ENCODE measurements at regions not wholly inside any gene's neighbourhood (a gene's known extent, or its start where the extent isn't known, plus 50 kb on each side); places are given as distances from the start of the nearest gene placed in this dataset.

DNA sequence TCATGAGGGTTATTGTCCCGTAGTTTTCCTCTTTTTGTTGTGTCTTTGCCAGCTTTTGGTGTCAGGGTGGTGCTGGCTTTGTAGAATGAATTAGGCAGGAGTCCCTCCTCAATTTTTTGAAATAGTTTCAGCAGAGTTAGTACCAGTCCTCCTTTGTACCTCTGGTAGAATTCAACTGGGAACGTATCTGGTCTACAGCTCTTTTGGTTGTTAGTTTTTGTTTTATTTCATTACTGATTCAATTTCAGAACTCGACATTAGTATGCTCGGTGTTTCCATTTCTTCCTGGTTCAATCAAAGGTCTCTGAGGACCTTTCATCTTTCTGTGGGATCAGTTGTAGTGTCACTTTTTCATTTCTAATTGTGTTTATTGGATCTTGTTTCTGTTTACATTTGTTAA, 1237.0 kb upstream of the PCDH9 start:
- no peaks in the 10 kb centered on the region for H3K36me3 Mint-ChIP-seq (ENCODE audit: insufficient read depth)
- no peaks in the 10 kb centered on the region for H3K4me1 Mint-ChIP-seq (ENCODE audit: low read depth)
- TF ChIP-seq, protein P1, sequence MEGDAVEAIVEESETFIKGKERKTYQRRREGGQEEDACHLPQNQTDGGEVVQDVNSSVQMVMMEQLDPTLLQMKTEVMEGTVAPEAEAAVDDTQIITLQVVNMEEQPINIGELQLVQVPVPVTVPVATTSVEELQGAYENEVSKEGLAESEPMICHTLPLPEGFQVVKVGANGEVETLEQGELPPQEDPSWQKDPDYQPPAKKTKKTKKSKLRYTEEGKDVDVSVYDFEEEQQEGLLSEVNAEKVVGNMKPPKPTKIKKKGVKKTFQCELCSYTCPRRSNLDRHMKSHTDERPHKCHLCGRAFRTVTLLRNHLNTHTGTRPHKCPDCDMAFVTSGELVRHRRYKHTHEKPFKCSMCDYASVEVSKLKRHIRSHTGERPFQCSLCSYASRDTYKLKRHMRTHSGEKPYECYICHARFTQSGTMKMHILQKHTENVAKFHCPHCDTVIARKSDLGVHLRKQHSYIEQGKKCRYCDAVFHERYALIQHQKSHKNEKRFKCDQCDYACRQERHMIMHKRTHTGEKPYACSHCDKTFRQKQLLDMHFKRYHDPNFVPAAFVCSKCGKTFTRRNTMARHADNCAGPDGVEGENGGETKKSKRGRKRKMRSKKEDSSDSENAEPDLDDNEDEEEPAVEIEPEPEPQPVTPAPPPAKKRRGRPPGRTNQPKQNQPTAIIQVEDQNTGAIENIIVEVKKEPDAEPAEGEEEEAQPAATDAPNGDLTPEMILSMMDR (IDR thresholded peaks at IDR 0.05; ENCODE audit: unreplicated experiment) = no peak
- H3K27ac Mint-ChIP-seq = no peak overlapping the region
- H3K9me3 Mint-ChIP-seq (ENCODE audit: low read depth) = no peaks in the 10 kb centered on the region
- no peak for DNase-seq (ENCODE audit: low spot score, unreplicated experiment)
- H3K4me3 Mint-ChIP-seq (ENCODE audit: low read depth) = no peak overlapping the region
- H3K27me3 Mint-ChIP-seq = no peaks in the 10 kb centered on the region

DNA sequence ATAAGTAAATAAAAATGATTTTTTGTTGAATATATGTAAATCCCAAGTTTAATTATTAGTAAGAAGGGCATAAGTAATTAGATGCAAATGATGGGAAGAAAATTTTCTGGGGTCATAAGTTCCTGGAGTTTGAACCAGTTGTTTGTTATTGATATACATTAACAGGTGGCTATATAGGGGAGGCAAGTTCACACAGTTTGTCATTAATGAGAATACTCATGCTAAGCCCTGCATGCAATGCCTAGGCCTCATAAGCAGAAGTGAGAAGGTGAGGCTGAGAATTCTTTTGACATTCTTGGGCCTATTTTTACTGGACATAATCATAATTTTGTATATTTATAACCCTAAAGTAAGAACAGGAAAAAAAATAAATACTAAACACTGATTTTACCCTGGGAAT, 1210.7 kb upstream of the PCDH9 start:
- H3K27me3 Mint-ChIP-seq = no peaks in the 10 kb centered on the region
- no peaks in the 10 kb centered on the region for H3K4me1 Mint-ChIP-seq (ENCODE audit: low read depth)
- H3K9me3 Mint-ChIP-seq (ENCODE audit: low read depth) = peaks cover 4% of the 10 kb centered on the region
- TF ChIP-seq, protein P1 (IDR thresholded peaks at IDR 0.05; ENCODE audit: unreplicated experiment) = no peak
- H3K4me3 Mint-ChIP-seq (ENCODE audit: low read depth) = no peak overlapping the region
- DNase-seq (ENCODE audit: low spot score, unreplicated experiment) = no peak
- no peaks in the 10 kb centered on the region for H3K36me3 Mint-ChIP-seq (ENCODE audit: insufficient read depth)
- no peak overlapping the region for H3K27ac Mint-ChIP-seq

DNA sequence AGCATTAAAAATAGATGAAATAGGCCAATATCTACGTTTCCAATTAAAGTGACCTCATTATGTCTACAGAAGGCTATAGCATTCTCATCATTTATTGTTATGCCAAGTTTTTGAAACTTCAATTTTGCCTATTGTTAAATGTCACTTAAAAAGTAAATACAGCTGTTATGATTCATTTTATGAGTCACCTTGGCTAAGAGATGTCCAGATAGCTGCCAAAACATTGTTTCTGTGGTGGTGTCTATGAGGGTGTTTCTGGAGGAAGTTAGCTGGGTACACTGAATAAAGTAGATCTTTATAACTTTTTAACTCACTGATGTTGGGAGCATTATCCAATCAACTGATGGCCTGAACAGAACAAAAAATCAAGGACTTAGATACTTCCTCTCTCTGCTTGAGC, 1209.7 kb upstream of the PCDH9 start:
- no peak for DNase-seq (ENCODE audit: low spot score, unreplicated experiment)
- Mint-ChIP-seq H3K27me3 (no peaks in the 10 kb centered on the region), H3K4me3 (ENCODE audit: low read depth) (no peak overlapping the region), H3K27ac (no peak overlapping the region), H3K4me1 (ENCODE audit: low read depth) (no peaks in the 10 kb centered on the region), H3K9me3 (ENCODE audit: low read depth) (peaks cover under 1% of the 10 kb centered on the region), H3K36me3 (ENCODE audit: insufficient read depth) (no peaks in the 10 kb centered on the region)
- TF ChIP-seq, protein P1 (IDR thresholded peaks at IDR 0.05; ENCODE audit: unreplicated experiment) = no peak

DNA sequence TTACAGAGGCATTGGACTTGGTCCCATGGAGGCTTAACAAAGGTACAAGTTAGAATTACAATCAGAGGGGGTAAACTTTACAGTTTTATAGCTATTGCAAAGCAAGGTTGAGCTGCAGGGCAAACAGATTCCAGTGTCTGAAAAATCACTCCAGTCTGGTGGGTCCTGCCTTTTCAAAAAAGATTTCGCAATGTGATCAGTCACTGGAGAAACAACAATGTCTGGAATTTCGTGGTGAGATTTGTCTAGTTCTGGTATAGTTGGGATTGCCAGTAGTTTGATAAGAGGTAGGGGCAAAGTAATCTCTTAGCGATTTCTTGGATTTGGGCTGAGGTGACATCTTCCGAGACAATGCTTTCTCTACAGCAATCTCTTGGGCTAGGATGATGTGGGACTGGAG, 1198.2 kb upstream of the PCDH9 start:
- H3K27me3 Mint-ChIP-seq = no peaks in the 10 kb centered on the region

DNA sequence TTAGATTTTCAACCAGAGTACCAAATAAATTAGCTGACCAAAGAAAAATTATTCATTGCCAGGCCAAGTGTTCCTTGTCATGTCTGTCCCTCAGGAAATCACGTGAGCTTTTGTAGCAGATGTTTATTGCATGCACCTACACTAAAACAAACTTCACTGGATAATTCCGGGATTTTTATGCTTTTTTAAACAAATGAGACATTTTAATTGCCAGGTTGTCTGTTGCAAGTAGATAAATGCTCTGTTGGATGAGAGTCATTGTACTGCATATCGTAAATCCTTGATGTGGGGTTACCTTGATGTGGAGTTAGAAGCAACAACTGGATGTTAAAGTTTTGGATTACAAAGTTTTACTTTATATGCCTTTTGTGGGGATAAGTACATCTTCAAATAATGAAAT, 1187.7 kb upstream of the PCDH9 start:
- H3K4me1 Mint-ChIP-seq (ENCODE audit: low read depth) = no peaks in the 10 kb centered on the region
- H3K4me3 Mint-ChIP-seq (ENCODE audit: low read depth) = no peak overlapping the region
- no peak for DNase-seq (ENCODE audit: low spot score, unreplicated experiment)
- peaks cover 13% of the 10 kb centered on the region for H3K9me3 Mint-ChIP-seq (ENCODE audit: low read depth)
- H3K27ac Mint-ChIP-seq = no peak overlapping the region
- H3K36me3 Mint-ChIP-seq (ENCODE audit: insufficient read depth) = no peaks in the 10 kb centered on the region
- TF ChIP-seq, protein P1 (IDR thresholded peaks at IDR 0.05; ENCODE audit: unreplicated experiment) = no peak
- no peaks in the 10 kb centered on the region for H3K27me3 Mint-ChIP-seq

More for the DNA sequence above, 1198.2 kb upstream of the PCDH9 start:
- H3K4me3 Mint-ChIP-seq (ENCODE audit: low read depth) = no peak overlapping the region
- TF ChIP-seq, protein P1 (IDR thresholded peaks at IDR 0.05; ENCODE audit: unreplicated experiment) = no peak
- H3K36me3 Mint-ChIP-seq (ENCODE audit: insufficient read depth) = no peaks in the 10 kb centered on the region
- no peaks in the 10 kb centered on the region for H3K4me1 Mint-ChIP-seq (ENCODE audit: low read depth)
- H3K9me3 Mint-ChIP-seq (ENCODE audit: low read depth) = peaks cover 5% of the 10 kb centered on the region
- no peak for DNase-seq (ENCODE audit: low spot score, unreplicated experiment)
- H3K27ac Mint-ChIP-seq = no peak overlapping the region

Measured in progenitor cell of endocrine pancreas (in vitro differentiated cells).